Chondrocyte (in vitro differentiated cells): ENCODE measurements at regions not wholly inside any gene's neighbourhood (a gene's known extent, or its start where the extent isn't known, plus 50 kb on each side); places are given as distances from the start of the nearest gene placed in this dataset.

Experiments used
- DNase-seq: peaks from one replicate; pipeline ENCODE4 v3.0.0; 2021; ENCODE audit warnings: mixed read lengths, low spot score
- H3K27ac Mint-ChIP-seq: one replicate; pipeline ENCODE4 v1.8.0; 2021; ENCODE audit warnings: mild to moderate bottlenecking, moderate library complexity, mixed read lengths; ENCODE audit not compliant: unreplicated experiment
- H3K27me3 Mint-ChIP-seq: 2 replicates; pipeline ENCODE4 v1.8.0; 2021; ENCODE audit warnings: low read depth, mixed read lengths
- H3K36me3 Mint-ChIP-seq: 2 replicates; pipeline ENCODE4 v1.8.0; 2021; ENCODE audit warnings: low read depth, mixed read lengths
- H3K4me1 Mint-ChIP-seq: 2 replicates; pipeline ENCODE4 v1.8.0; 2021; ENCODE audit warnings: low read depth, mild to moderate bottlenecking, mixed read lengths
- H3K4me3 Mint-ChIP-seq: one replicate; pipeline ENCODE4 v1.8.0; 2021; ENCODE audit warnings: mild to moderate bottlenecking, moderate library complexity, mixed read lengths; ENCODE audit not compliant: unreplicated experiment
- H3K9me3 Mint-ChIP-seq: 2 replicates; pipeline ENCODE4 v1.8.0; 2021; ENCODE audit warnings: low read depth, mixed read lengths
- TF ChIP-seq, protein P1 (sequence below): fragments of 200-600 bp; sonication (generic); IDR thresholded peaks from 2 replicates; pipeline ENCODE4 v1.5.0; 2021; ENCODE audit warnings: antibody characterized with exemption, mild to moderate bottlenecking, moderate library complexity

- H3K4me3 Mint-ChIP-seq = no peak overlapping the region
- H3K27me3 Mint-ChIP-seq = no peaks in the 10 kb centered on the region
- peaks cover 2% of the 10 kb centered on the region for H3K4me1 Mint-ChIP-seq
- H3K36me3 Mint-ChIP-seq = no peaks in the 10 kb centered on the region
- H3K27ac Mint-ChIP-seq = no peak overlapping the region
- H3K9me3 Mint-ChIP-seq = no peaks in the 10 kb centered on the region
- TF ChIP-seq, protein P1, sequence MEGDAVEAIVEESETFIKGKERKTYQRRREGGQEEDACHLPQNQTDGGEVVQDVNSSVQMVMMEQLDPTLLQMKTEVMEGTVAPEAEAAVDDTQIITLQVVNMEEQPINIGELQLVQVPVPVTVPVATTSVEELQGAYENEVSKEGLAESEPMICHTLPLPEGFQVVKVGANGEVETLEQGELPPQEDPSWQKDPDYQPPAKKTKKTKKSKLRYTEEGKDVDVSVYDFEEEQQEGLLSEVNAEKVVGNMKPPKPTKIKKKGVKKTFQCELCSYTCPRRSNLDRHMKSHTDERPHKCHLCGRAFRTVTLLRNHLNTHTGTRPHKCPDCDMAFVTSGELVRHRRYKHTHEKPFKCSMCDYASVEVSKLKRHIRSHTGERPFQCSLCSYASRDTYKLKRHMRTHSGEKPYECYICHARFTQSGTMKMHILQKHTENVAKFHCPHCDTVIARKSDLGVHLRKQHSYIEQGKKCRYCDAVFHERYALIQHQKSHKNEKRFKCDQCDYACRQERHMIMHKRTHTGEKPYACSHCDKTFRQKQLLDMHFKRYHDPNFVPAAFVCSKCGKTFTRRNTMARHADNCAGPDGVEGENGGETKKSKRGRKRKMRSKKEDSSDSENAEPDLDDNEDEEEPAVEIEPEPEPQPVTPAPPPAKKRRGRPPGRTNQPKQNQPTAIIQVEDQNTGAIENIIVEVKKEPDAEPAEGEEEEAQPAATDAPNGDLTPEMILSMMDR = no peak
- no peak for DNase-seq
Observed at GRCh38 chr2:149899390-149899789, 311.8 kb upstream of the MMADHC start.

- Mint-ChIP-seq H3K27ac (no peak overlapping the region), H3K9me3 (no peaks in the 10 kb centered on the region), H3K4me3 (no peak overlapping the region), H3K4me1 (no peaks in the 10 kb centered on the region), H3K27me3 (no peaks in the 10 kb centered on the region), H3K36me3 (no peaks in the 10 kb centered on the region)
- TF ChIP-seq, protein P1 = no peak
- DNase-seq = no peak
Observed at GRCh38 chr2:149894760-149895159, 307.2 kb upstream of the MMADHC start.

DNA sequence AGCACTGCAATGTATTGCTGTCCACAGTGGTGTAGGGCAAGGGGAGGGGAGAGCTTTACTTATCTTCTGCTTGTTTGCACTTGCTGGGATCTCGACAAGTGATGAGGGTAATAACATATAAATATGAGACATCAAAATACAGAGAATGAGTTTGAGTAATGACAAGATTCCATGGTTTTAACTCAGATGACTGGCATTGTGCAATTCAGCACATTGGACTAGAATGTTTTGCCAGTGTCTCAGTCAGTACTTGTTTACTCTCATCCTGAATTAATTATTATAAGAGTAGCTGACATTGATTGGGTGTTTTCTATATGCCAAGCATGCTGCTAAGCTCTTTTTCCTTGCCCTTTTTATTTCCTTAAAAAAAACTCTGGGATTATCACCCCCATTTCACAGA, 306.7 kb upstream of the MMADHC start:
- Mint-ChIP-seq H3K36me3 (no peaks in the 10 kb centered on the region), H3K27me3 (no peaks in the 10 kb centered on the region), H3K9me3 (no peaks in the 10 kb centered on the region), H3K4me3 (no peak overlapping the region), H3K4me1 (no peaks in the 10 kb centered on the region), H3K27ac (no peak overlapping the region)
- no peak for DNase-seq
- TF ChIP-seq, protein P1 = no peak

- no peaks in the 10 kb centered on the region for H3K36me3 Mint-ChIP-seq
- TF ChIP-seq, protein P1 = no peak
- no peaks in the 10 kb centered on the region for H3K27me3 Mint-ChIP-seq
- no peaks in the 10 kb centered on the region for H3K9me3 Mint-ChIP-seq
- H3K4me1 Mint-ChIP-seq = no peaks in the 10 kb centered on the region
- no peak overlapping the region for H3K4me3 Mint-ChIP-seq
- no peak for DNase-seq
- H3K27ac Mint-ChIP-seq = no peak overlapping the region
Observed at GRCh38 chr2:149892563-149892962, 305.0 kb upstream of the MMADHC start.

- Mint-ChIP-seq H3K27me3 (no peaks in the 10 kb centered on the region), H3K27ac (no peak overlapping the region), H3K4me1 (no peaks in the 10 kb centered on the region), H3K36me3 (no peaks in the 10 kb centered on the region), H3K4me3 (no peak overlapping the region), H3K9me3 (no peaks in the 10 kb centered on the region)
- TF ChIP-seq, protein P1 = no peak
- no peak for DNase-seq
Observed at GRCh38 chr2:149885946-149886345, 298.4 kb upstream of the MMADHC start.
